OCI-LY3 (cell line): ENCODE measurements at regions not wholly inside any gene's neighbourhood (a gene's known extent, or its start where the extent isn't known, plus 50 kb on each side); places are given as distances from the start of the nearest gene placed in this dataset.

ENCODE experiments used
- H2AFZ ChIP-seq: fragments of 200-600, 300-600 bp; shearing (Covaris generic); 2 replicates; pipeline ENCODE4 v1.6.0; 2014; ENCODE audit warnings: antibody characterized with exemption, low read depth, low read length
- H3K27ac ChIP-seq: fragments of 200-600, 300-600 bp; sonication (generic); 2 replicates; pipeline ENCODE4 v1.5.1; 2014; ENCODE audit warnings: mild to moderate bottlenecking, low read length, moderate library complexity, mixed read lengths
- H3K27me3 ChIP-seq: fragments of 200-600, 300-600 bp; sonication (generic); 2 replicates; pipeline ENCODE4 v1.6.1; 2014; ENCODE audit warnings: low read depth, low read length, mixed read lengths
- H3K36me3 ChIP-seq: fragments of 200-600, 300-600 bp; sonication (generic); replicated peaks from 2 replicates; pipeline ENCODE3; 2014; ENCODE audit warnings: low read depth, low read length, mixed read lengths
- H3K4me1 ChIP-seq: fragments of 300-600, 200-600 bp; sonication (generic); 2 replicates; pipeline ENCODE4 v1.6.1; 2014; ENCODE audit warnings: low read length, mixed read lengths
- H3K4me2 ChIP-seq: fragments of 200-600, 300-600 bp; sonication (generic); 2 replicates; pipeline ENCODE4 v1.6.1; 2014; ENCODE audit warnings: low read length, mixed read lengths
- H3K4me3 ChIP-seq: fragments of 300-600, 200-600 bp; sonication (generic); 2 replicates; pipeline ENCODE4 v1.5.1; 2014; ENCODE audit warnings: antibody characterized with exemption, mild to moderate bottlenecking, low read length, moderate library complexity
- H3K79me2 ChIP-seq: fragments of 300-600, 200-600 bp; shearing (Covaris generic); 2 replicates; pipeline ENCODE4 v1.6.1; 2014; ENCODE audit warnings: mild to moderate bottlenecking, low read length, mixed read lengths
- H3K9ac ChIP-seq: fragments of 300-600, 200-600 bp; shearing (Covaris generic); 2 replicates; pipeline ENCODE4 v1.6.0; 2014; ENCODE audit warnings: mild to moderate bottlenecking, low read length, moderate library complexity
- H3K9me3 ChIP-seq: fragments of 200-600, 300-600 bp; shearing (Covaris generic); 2 replicates; pipeline ENCODE4 v1.6.1; 2014; ENCODE audit warnings: low read length, mixed read lengths; ENCODE audit not compliant: insufficient read depth
- H4K20me1 ChIP-seq: fragments of 200-600, 300-600 bp; sonication (generic); 2 replicates; pipeline ENCODE4 v1.6.1; 2016; ENCODE audit warnings: low read length, mixed read lengths; ENCODE audit not compliant: insufficient read depth
- CTCF ChIP-seq: fragments of 200-600, 300-600 bp; sonication (generic); IDR thresholded peaks from 2 replicates; pipeline ENCODE4 v1.5.1; 2014; ENCODE audit warnings: antibody characterized with exemption, low read length, low read depth
- EZH2phosphoT487 ChIP-seq: fragments of 200-600 bp; shearing (Covaris generic); IDR thresholded peaks from 2 replicates; pipeline ENCODE4 v1.6.1; 2018; ENCODE audit warnings: antibody characterized with exemption, mixed run types, low read depth

GRCh38 chr2:209029249-209029648 is 394.6 kb upstream of the MAP2 start:
- H3K27ac ChIP-seq = no peak overlapping the region
- no peak overlapping the region for H2AFZ ChIP-seq
- no peaks in the 10 kb centered on the region for H3K4me1 ChIP-seq
- no peaks in the 10 kb centered on the region for H3K9me3 ChIP-seq
- TF ChIP-seq EZH2phosphoT487 (no peak), CTCF (no peak)
- no peaks in the 10 kb centered on the region for H3K27me3 ChIP-seq
- no peak overlapping the region for H3K9ac ChIP-seq
- no peak overlapping the region for H3K4me3 ChIP-seq
- no peaks in the 10 kb centered on the region for H3K36me3 ChIP-seq
- no peaks in the 10 kb centered on the region for H4K20me1 ChIP-seq
- no peaks in the 10 kb centered on the region for H3K79me2 ChIP-seq
- H3K4me2 ChIP-seq = no peak overlapping the region

- H2AFZ ChIP-seq = no peak overlapping the region
- H3K36me3 ChIP-seq = no peaks in the 10 kb centered on the region
- H3K27ac ChIP-seq = no peak overlapping the region
- H3K9me3 ChIP-seq = no peaks in the 10 kb centered on the region
- no peak overlapping the region for H3K4me3 ChIP-seq
- H3K9ac ChIP-seq = no peak overlapping the region
- no peaks in the 10 kb centered on the region for H3K27me3 ChIP-seq
- H3K79me2 ChIP-seq = no peaks in the 10 kb centered on the region
- TF ChIP-seq CTCF (no peak), EZH2phosphoT487 (no peak)
- no peaks in the 10 kb centered on the region for H3K4me1 ChIP-seq
- H3K4me2 ChIP-seq = no peak overlapping the region
- no peaks in the 10 kb centered on the region for H4K20me1 ChIP-seq
Measured at GRCh38 chr2:209044307-209044706, 379.5 kb upstream of the MAP2 start.

GRCh38 chr2:209046163-209046562 is 377.7 kb upstream of the MAP2 start:
- no peak overlapping the region for H3K27ac ChIP-seq
- no peaks in the 10 kb centered on the region for H3K9me3 ChIP-seq
- no peaks in the 10 kb centered on the region for H3K79me2 ChIP-seq
- no peak overlapping the region for H3K9ac ChIP-seq
- no peaks in the 10 kb centered on the region for H3K36me3 ChIP-seq
- no peaks in the 10 kb centered on the region for H4K20me1 ChIP-seq
- no peak for TF ChIP-seq EZH2phosphoT487
- no peak for TF ChIP-seq CTCF
- no peaks in the 10 kb centered on the region for H3K27me3 ChIP-seq
- H3K4me1 ChIP-seq = no peaks in the 10 kb centered on the region
- H3K4me3 ChIP-seq = no peak overlapping the region
- H2AFZ ChIP-seq = no peak overlapping the region
- no peak overlapping the region for H3K4me2 ChIP-seq

GRCh38 chr2:209049608-209050007 is 374.2 kb upstream of the MAP2 start:
- Histone ChIP-seq H2AFZ (no peak overlapping the region), H3K4me3 (no peak overlapping the region), H3K4me1 (no peaks in the 10 kb centered on the region), H3K27ac (no peak overlapping the region), H3K79me2 (no peaks in the 10 kb centered on the region), H3K4me2 (no peak overlapping the region), H3K9ac (no peak overlapping the region), H4K20me1 (no peaks in the 10 kb centered on the region), H3K9me3 (no peaks in the 10 kb centered on the region), H3K27me3 (no peaks in the 10 kb centered on the region), H3K36me3 (no peaks in the 10 kb centered on the region)
- TF ChIP-seq EZH2phosphoT487 = no peak
- TF ChIP-seq CTCF = no peak
